GM19463 (cell line): ENCODE measurements at regions not wholly inside any gene's neighbourhood (a gene's known extent, or its start where the extent isn't known, plus 50 kb on each side); places are given as distances from the start of the nearest gene placed in this dataset.

Source experiments
- ATAC-seq: cut with Tn5 transposase; IDR thresholded peaks from one replicate; pipeline ENCODE4 v1.9.1; 2021; ENCODE audit warnings: mild to moderate bottlenecking, moderate library complexity; ENCODE audit not compliant: unreplicated experiment

- no peak for ATAC-seq
These were observed 448.8 kb downstream of the FLRT2 start for GRCh38 chr14:85978582-85979250.

GRCh38 chr14:85974602-85975001 lies 444.7 kb downstream of the FLRT2 start:
- ATAC-seq: no peak

- ATAC-seq: no peak
These were observed 433.5 kb downstream of the FLRT2 start for GRCh38 chr14:85963486-85963885.

- ATAC-seq: no peak
These were observed 430.8 kb downstream of the FLRT2 start for GRCh38 chr14:85960756-85961155.

- no peak for ATAC-seq
These were observed 429.1 kb downstream of the FLRT2 start for GRCh38 chr14:85959063-85959462.

GRCh38 chr14:85958069-85958468 lies 428.1 kb downstream of the FLRT2 start:
- no peak for ATAC-seq

GRCh38 chr14:85953265-85953664 lies 423.3 kb downstream of the FLRT2 start:
- no peak for ATAC-seq

- no peak for ATAC-seq
These were observed 418.2 kb downstream of the FLRT2 start for GRCh38 chr14:85948153-85948552.

- ATAC-seq: no peak
These were observed 417.7 kb downstream of the FLRT2 start for GRCh38 chr14:85947461-85948139.

- no peak for ATAC-seq
These were observed 413.2 kb downstream of the FLRT2 start for GRCh38 chr14:85943192-85943591.

GRCh38 chr14:85934886-85935254 lies 404.9 kb downstream of the FLRT2 start:
- peak; percentile 31 for ATAC-seq

GRCh38 chr14:85934123-85934885 lies 404.4 kb downstream of the FLRT2 start:
- peak; percentile 84 for ATAC-seq

GRCh38 chr14:85921241-85921640 lies 391.3 kb downstream of the FLRT2 start:
- ATAC-seq: no peak

GRCh38 chr14:85917716-85918115 lies 387.8 kb downstream of the FLRT2 start:
- ATAC-seq: no peak

GRCh38 chr14:85915711-85916110 lies 385.8 kb downstream of the FLRT2 start:
- no peak for ATAC-seq

- ATAC-seq: no peak
These were observed 382.2 kb downstream of the FLRT2 start for GRCh38 chr14:85912141-85912540.

- no peak for ATAC-seq
These were observed 381.1 kb downstream of the FLRT2 start for GRCh38 chr14:85911044-85911443.

- ATAC-seq: no peak
These were observed 379.6 kb downstream of the FLRT2 start for GRCh38 chr14:85909581-85909980.

- ATAC-seq: no peak
These were observed 377.6 kb downstream of the FLRT2 start for GRCh38 chr14:85907536-85907935.

- ATAC-seq: no peak
These were observed 367.9 kb downstream of the FLRT2 start for GRCh38 chr14:85897808-85898207.

GRCh38 chr14:85895603-85896002 lies 365.7 kb downstream of the FLRT2 start:
- no peak for ATAC-seq

- ATAC-seq: no peak
These were observed 362.3 kb downstream of the FLRT2 start for GRCh38 chr14:85892251-85892650.
